GM21447 (cell line): ENCODE measurements at regions not wholly inside any gene's neighbourhood (a gene's known extent, or its start where the extent isn't known, plus 50 kb on each side); places are given as distances from the start of the nearest gene placed in this dataset.
"Not testable (repeated sequence)": the region's sequence is repeated elsewhere in the genome, so short reads cannot be mapped to it uniquely, and the experiment has no call there.

Experiments
- ATAC-seq: cut with Tn5 transposase; IDR thresholded peaks from one replicate; pipeline ENCODE4 v1.9.1; 2021; ENCODE audit not compliant: unreplicated experiment

DNA sequence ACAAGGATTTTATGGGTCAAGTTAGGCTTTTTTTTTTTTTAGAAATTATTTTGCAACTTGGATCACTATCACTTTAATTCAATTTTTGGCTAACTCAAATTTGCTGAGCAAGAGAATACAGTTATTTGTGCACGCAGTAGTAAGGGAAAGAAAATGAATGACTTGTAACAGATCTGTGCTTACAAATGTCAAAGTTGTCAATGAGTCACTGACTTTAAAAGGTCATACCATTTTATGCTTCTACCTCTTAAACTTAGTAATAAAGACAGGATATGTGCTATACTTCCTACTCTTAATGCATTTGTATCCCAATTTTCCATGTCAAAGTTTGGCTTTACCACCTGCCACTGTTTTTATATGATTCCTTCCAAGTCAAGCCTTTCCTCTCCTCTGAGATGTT lies 131.1 kb upstream of the FBXO33 start:
- ATAC-seq, result no peak

DNA sequence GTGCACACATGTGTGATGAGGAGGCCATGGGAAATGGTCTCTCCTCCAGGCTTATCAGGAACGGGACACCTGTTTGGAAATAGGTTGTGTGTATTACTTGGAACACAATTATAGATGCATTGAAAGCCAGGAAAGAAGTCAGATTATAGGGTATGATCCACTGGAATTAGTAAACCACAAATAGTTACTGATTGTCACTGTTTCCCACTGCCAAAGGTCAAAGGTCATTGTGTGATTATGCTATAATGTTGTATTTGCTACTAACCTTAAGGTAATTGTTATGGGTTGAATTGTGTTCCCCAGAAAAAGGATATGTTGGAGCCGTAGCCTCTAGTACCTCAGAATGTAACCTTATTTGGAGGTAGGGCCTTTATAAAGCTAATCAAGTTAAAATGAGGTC lies 129.9 kb upstream of the FBXO33 start:
- ATAC-seq, result no peak

DNA sequence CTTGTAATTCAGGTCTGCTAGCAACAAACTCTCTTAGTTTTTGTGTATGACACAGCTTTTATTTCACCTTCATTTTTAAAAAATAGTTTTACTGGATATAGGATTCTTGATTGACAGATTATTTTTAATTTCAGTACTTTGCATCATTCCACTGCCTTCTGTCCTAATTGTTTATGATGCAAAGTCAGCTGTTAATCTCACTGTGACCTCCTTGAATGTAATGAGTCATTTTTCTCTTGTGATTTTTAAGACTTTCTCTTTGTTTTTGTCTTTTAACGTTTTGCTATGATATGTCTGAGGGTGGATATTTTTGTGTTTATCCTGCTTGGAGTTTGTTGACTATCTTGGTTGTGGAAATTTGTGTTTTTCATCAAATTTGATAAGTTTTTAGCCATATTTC lies 126.3 kb upstream of the FBXO33 start:
- ATAC-seq, result no peak

DNA sequence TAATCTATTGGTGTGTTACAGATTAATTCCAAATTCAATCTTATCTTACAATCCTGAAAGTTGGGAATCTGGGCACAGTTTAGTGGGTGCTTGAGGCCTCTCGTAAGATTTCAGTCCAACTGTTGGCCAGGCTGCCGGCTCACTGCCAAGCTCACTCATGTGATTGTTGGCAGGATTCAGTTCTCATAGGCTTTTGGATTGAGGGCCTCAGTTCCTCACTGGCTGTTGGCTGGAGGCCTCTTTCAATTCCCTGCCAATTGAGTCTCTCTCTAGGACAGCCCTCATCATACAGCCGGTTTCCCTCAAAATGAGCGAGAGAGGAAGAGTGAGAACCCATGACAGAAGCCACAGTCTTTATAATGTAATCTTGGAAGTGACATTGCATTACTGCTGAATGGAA lies 123.5 kb upstream of the FBXO33 start:
- no peak for ATAC-seq

DNA sequence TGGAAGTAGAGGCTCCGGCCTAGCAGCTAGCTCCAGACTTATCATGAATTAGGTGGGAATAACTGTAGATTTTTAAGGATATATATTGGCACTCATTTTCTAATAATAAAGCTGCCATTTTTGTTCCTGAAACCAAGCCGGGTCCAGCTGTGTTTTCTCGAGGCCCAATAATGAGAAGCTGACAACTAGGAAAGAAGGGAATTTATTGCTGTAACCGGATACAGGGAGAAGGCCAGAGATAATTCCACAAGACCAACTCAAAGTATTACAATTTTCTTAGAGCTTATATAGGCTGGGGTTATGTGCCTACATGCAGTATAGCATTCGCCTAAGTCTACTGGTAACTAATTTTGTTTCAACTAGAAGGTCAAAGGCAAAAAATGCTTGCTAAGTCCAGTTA lies 122.3 kb upstream of the FBXO33 start:
- no peak for ATAC-seq

DNA sequence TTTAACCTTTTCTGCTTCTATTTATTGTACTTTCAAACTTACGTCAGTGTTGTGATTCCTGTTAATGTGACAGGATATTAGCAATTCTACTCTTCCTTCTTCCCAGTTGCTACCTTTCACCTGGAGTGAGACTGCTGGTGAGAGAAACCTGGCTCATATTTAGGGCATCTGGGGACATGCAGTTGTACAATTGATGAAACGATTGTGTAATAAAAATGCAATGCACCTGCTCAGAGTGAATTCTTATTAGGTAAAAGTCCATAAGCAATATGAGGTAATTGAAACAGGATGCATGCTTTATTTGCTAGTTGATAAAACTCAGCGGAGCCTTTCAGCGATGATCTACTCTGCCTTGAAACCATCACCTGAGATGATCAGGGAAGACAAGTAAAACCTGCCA lies 116.1 kb upstream of the FBXO33 start:
- no peak for ATAC-seq

DNA sequence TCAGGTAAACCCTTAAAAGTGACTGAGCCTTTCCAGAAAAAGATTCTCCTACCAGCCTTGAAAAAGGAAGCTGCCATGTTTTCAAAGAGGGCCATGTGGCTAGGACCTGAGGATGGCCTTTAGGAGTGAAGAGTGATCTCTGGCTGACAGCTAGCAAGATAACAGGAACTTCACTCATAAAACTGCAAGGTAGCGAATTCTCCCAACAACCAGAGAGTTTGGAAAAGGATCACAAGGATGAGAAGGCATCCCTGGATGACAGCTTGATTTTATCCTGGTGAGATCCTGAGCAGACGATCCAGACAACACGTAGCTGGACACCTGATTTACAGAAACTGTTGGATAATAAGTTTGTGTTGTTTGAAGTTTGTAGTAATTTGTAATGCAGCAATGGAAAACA lies 115.6 kb upstream of the FBXO33 start:
- ATAC-seq, result no peak

DNA sequence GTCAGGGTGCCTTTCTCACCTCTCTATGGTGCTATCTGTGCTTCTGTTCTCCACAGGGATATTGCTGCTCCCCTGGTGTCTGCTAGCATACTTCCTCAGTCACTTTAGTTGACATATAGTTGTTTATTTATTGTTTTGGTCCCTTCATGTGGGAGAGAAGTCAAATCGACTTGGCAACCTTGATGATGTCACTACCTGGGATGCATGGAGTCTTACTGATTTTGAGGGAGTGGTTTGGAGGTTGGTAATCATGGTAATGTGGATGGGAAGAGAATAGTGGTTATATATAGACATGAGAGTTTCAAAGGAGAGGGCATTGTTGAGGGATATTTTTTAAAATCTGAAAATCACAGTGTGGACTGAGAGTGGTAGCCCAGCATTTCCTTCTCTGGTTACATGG lies 73.6 kb upstream of the FBXO33 start:
- no peak for ATAC-seq

DNA sequence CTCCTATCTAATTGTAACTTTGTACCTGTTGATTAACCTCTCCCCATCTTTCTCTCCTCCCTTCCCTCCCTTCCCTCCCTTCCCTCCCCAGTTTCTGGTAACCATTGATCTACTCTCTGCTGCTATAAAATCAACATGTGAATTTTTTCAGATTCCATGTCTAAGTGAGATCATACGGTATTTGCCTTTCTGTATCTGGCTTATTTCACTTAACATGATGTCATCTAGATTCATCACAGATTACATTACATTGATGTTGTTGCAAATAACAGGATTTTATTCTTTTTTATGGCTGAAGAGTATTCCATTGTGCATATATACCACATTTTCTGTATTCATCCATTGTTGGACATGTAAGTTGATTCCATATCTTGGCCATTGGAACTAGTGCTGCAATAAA lies 68.0 kb upstream of the FBXO33 start:
- no peak for ATAC-seq

DNA sequence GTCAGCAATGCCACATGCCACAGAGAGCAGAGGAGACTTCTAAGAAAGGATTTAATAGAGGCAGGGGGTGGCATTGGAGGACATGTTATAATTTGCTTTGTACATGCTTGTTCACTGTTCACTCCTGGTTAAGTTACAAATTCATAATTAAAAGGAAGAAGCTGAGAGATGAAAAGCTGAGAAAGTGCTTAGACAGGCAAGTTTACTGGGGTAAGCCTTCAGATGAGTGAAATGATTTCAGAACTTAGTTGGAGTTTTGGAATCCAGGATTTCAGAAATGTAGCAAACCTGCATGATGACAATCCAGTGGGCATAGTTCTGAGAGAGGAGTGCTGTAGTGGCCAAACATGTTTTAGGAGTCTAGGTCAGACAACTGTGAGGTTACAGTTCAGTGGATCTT lies 67.3 kb upstream of the FBXO33 start:
- no peak for ATAC-seq

DNA sequence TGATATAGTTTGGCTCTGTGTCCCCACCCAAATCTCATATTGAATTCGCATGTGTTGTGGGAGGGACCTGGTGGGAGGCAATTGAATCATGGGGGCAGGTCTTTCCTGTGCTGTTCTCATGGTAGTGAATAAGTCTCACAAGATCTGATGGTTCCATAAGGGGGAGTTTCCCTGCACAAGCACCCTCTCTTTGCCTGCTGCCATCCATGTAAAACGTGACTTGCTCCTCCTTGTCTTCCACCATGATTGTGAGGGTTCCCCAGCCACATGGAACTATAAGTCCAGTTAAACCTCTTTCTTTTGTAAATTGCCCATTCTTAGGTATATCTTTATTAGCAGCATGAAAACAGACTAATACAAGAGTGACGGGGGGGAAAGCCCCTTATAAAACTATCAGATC lies 65.4 kb upstream of the FBXO33 start:
- ATAC-seq, result not testable (repeated sequence)

DNA sequence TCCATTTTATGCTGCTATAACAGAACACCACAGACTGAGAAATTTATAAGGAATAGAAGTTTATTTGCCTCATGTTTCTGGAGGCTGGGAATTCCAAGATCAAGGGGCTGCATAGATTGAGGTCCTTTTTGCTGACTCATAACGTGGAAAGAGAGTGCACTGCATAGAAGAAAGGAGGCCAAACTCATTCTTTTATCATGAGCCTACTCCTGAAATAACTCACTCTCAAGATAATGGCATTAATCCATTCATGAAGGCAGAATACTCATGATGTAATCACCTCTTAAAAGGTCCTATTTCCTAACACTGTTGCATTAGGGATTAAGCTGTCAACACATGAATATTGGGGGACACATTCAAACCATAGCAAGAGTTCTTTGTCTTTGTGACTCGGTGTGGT lies 60.0 kb upstream of the FBXO33 start:
- no peak for ATAC-seq

DNA sequence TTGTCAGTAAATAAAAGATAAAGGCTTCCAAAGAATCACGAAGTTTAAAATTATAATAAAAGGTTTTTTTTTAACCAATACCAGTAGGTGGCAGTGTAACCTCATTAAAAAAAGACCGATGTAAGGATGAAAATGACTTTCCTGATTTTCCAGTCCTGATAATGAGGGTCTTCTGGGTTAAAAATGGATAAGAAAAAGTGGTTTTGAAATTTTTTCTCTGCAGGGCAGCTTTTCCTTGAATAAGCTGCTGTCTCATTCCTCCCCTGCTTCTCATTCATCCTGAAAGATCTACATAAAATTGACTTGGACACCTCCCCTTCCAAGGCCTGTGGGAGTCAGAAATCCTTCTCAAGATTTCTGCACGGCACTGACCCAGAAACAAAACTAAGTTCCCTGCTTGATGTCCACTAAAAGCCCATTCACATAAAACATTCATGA lies 58.9 kb upstream of the FBXO33 start:
- ATAC-seq, result no peak

DNA sequence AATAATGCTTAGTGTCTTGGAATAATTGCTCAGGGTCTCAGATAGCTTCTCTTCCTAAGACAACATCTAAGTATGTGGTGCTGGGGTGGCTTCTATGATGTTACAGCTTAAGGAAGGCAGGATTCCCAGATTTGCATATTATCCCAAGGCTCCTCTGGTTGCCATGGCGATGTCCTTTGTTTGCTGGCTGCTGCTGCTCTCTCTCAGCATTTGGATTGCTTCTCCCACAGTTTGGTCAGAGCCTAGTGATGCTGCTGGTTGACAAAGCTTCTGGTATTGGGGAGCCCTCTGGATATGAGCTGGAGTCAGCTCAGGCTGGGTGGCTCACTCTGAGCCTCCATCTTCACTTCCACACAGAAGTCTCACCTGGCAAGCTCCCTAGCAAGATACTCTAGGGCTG lies 56.4 kb upstream of the FBXO33 start:
- no peak for ATAC-seq

DNA sequence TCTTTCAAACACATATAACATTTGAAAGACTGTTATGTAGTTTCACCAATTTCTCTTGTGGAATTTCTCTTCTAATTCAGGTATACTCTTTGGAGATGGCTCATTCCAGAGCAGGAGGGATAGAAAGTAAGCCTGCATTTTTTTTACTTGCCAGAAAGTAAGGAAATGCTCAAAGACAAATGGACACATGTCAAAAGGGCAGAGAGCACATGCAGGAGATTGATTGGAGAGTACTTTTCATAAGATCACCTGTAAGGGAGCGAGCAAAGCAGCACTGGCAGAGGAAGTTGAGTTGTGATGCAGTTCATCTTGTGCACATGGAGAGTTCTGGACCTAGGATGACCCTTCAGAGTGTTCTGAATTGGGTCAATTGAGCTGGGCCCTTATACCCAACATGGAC lies 51.4 kb upstream of the FBXO33 start:
- ATAC-seq, result no peak
